PC-3 (cell line): ENCODE measurements at regions not wholly inside any gene's neighbourhood (a gene's known extent, or its start where the extent isn't known, plus 50 kb on each side); places are given as distances from the start of the nearest gene placed in this dataset.

Source experiments
- ATAC-seq: fragments of 200-7000 bp; cut with Tn5 transposase; 2 replicates; pipeline ENCODE4 v1.9.1; 2020; ENCODE audit warnings: mild to moderate bottlenecking, moderate library complexity
- BruUV-seq: library from RNA; stranded (reverse); fragments of 400-500 nt; replicated peaks from 2 replicates; lab custom pipeline; 2021; lab: Mats Ljungman, UMichigan
- CTCF ChIA-PET: fragments of 300-600 bp; sonication (Branson Sonifier 250); formaldehyde crosslinking; loops from one replicate; lab custom pipeline; 2022; ENCODE audit warnings: antibody characterized with exemption; lab: Charles Lee
- POLR2A ChIA-PET: fragments of 300-600 bp; sonication (Branson Sonifier 250); formaldehyde crosslinking; loops from one replicate; lab custom pipeline; 2022; ENCODE audit warnings: antibody characterized with exemption; ENCODE audit not compliant: unreplicated experiment; lab: Charles Lee
- DNase-seq: peaks from one replicate; pipeline ENCODE4 v3.0.0-alpha.2; 2015
- H2AFZ ChIP-seq: fragments of 300-600 bp; sonication (generic); 2 replicates; pipeline ENCODE4 v1.6.0; 2016; ENCODE audit warnings: antibody characterized with exemption, low read length
- H3F3A ChIP-seq: fragments of 300-600 bp; sonication (generic); one replicate; pipeline ENCODE4 v1.6.0; 2017; ENCODE audit warnings: antibody characterized with exemption, low read length, control low read depth, mild to moderate bottlenecking; ENCODE audit not compliant: unreplicated experiment
- H3K27ac ChIP-seq: fragments of 300-600 bp; sonication (generic); 2 replicates; pipeline ENCODE4 v1.5.1; 2016; ENCODE audit warnings: mild to moderate bottlenecking, low read length
- H3K27me3 ChIP-seq: fragments of 300-600 bp; sonication (generic); 2 replicates; pipeline ENCODE4 v1.6.1; 2016; ENCODE audit warnings: low read length, mixed read lengths
- H3K36me3 ChIP-seq: fragments of 300-600 bp; sonication (generic); 2 replicates; pipeline ENCODE4 v1.6.1; 2016; ENCODE audit warnings: low read depth, mixed run types, low read length, mixed read lengths
- H3K4me1 ChIP-seq: fragments of 300-600 bp; sonication (generic); 2 replicates; pipeline ENCODE4 v1.5.1; 2016; ENCODE audit warnings: low read length; ENCODE audit not compliant: insufficient read depth
- H3K4me2 ChIP-seq: fragments of 300-600 bp; sonication (generic); 2 replicates; pipeline ENCODE4 v1.6.0; 2016; ENCODE audit warnings: low read length
- H3K4me3 ChIP-seq: fragments of 300-600 bp; sonication (generic); 2 replicates; pipeline ENCODE4 v1.5.1; 2016; ENCODE audit warnings: mild to moderate bottlenecking, low read length, mixed read lengths
- H3K79me2 ChIP-seq: fragments of 300-600 bp; sonication (generic); 2 replicates; pipeline ENCODE4 v1.6.1; 2017; ENCODE audit warnings: low read length, mixed read lengths
- H3K9ac ChIP-seq: fragments of 300-600 bp; sonication (generic); 2 replicates; pipeline ENCODE4 v1.6.0; 2016; ENCODE audit warnings: mild to moderate bottlenecking, low read length
- H3K9me2 ChIP-seq: fragments of 300-600 bp; sonication (generic); replicated peaks from 2 replicates; pipeline ENCODE4 v1.6.1; 2016; ENCODE audit warnings: mixed run types, low read length, mixed read lengths
- H3K9me3 ChIP-seq: fragments of 300-600 bp; sonication (generic); 2 replicates; pipeline ENCODE4 v1.6.1; 2016; ENCODE audit warnings: low read length, mixed read lengths
- H4K20me1 ChIP-seq: fragments of 300-600 bp; sonication (generic); 2 replicates; pipeline ENCODE4 v1.6.1; 2016; ENCODE audit warnings: low read length, mixed read lengths
- CTCF ChIP-seq: fragments of 300-600 bp; sonication (generic); conservative IDR thresholded peaks from 2 replicates; pipeline ENCODE4 v1.5.1; 2017; ENCODE audit warnings: antibody characterized with exemption, low read depth, mild to moderate bottlenecking, low read length
- EZH2 ChIP-seq: fragments of 300-600 bp; sonication (generic); IDR thresholded peaks from one replicate; pipeline ENCODE4 v1.6.1; 2017; ENCODE audit warnings: antibody characterized with exemption, mild to moderate bottlenecking, low read length; ENCODE audit not compliant: unreplicated experiment
- EZH2phosphoT487 ChIP-seq: fragments of 300-600 bp; sonication (generic); IDR thresholded peaks from 2 replicates; pipeline ENCODE4 v1.6.1; 2018; ENCODE audit warnings: mild to moderate bottlenecking, antibody characterized with exemption, low read length, borderline replicate concordance
- intact Hi-C: fragments of 100-400 bp; cut with micrococcal nuclease; formaldehyde crosslinking; loops from 2 replicates; pipeline ENCODE4 v1.9.0; 2023

- ATAC-seq, result no peak
- Histone ChIP-seq H3K9me3 (no peaks in the 10 kb centered on the region), H3K4me1 (peaks cover 29% of the 10 kb centered on the region), H3K79me2 (no peaks in the 10 kb centered on the region), H3K4me3 (no peak overlapping the region), H3K4me2 (no peak overlapping the region), H3K9ac (no peak overlapping the region), H3K36me3 (no peaks in the 10 kb centered on the region), H3F3A (no peaks in the 10 kb centered on the region), H3K27ac (no peak overlapping the region), H3K9me2 (no peaks in the 10 kb centered on the region), H2AFZ (no peak overlapping the region), H4K20me1 (no peaks in the 10 kb centered on the region), H3K27me3 (no peaks in the 10 kb centered on the region)
- TF ChIP-seq EZH2 (no peak), EZH2phosphoT487 (no peak), CTCF (no peak)
- BruUV-seq, result no TSS peak
- CTCF ChIA-PET, result interaction anchor here (0.5 kb wide), 1 partner anchor 184 kb away, joined by 6 read pairs; no protein-coding TSS in a partner anchor
- intact Hi-C loops, result no loop called here
- no peak for DNase-seq
- POLR2A ChIA-PET, result interaction anchor here (0.5 kb wide), 1 partner anchor 17 kb away, joined by 6 read pairs; no protein-coding TSS in a partner anchor
Observed at GRCh38 chr6:111989743-111990142, 64.2 kb upstream of the CCN6 start.

- TF ChIP-seq EZH2 (no peak), EZH2phosphoT487 (no peak), CTCF (no peak)
- Histone ChIP-seq H2AFZ (no peak overlapping the region), H3K9me2 (no peaks in the 10 kb centered on the region), H3K4me2 (no peak overlapping the region), H3K27me3 (no peaks in the 10 kb centered on the region), H3K36me3 (no peaks in the 10 kb centered on the region), H3K9ac (no peak overlapping the region), H3F3A (no peaks in the 10 kb centered on the region), H4K20me1 (no peaks in the 10 kb centered on the region), H3K27ac (no peak overlapping the region), H3K4me3 (no peak overlapping the region), H3K9me3 (no peaks in the 10 kb centered on the region), H3K4me1 (peaks cover 25% of the 10 kb centered on the region), H3K79me2 (no peaks in the 10 kb centered on the region)
- ChIA-PET CTCF (interaction anchor here (0.5 kb wide), 1 partner anchor 184 kb away, joined by 6 read pairs; no protein-coding TSS in a partner anchor), POLR2A (interaction anchor here (0.5 kb wide), 1 partner anchor 17 kb away, joined by 6 read pairs; no protein-coding TSS in a partner anchor)
- intact Hi-C loops, result no loop called here
- DNase-seq (no peak), ATAC-seq (no peak)
- BruUV-seq, result no TSS peak
Observed at GRCh38 chr6:111990214-111990613, 63.7 kb upstream of the CCN6 start.

GRCh38 chr6:111992851-111993250 lies 61.1 kb upstream of the CCN6 start:
- Histone ChIP-seq H3K36me3 (no peaks in the 10 kb centered on the region), H4K20me1 (no peaks in the 10 kb centered on the region), H3F3A (no peaks in the 10 kb centered on the region), H3K9me2 (no peaks in the 10 kb centered on the region), H3K4me3 (no peak overlapping the region), H2AFZ (no peak overlapping the region; the same call in 1 of the 2 replicates), H3K27me3 (no peaks in the 10 kb centered on the region), H3K9me3 (no peaks in the 10 kb centered on the region), H3K27ac (peak overlapping the region; percentile 34; the same call in 1 of the 2 replicates), H3K9ac (no peak overlapping the region), H3K4me1 (peaks cover 24% of the 10 kb centered on the region), H3K79me2 (no peaks in the 10 kb centered on the region), H3K4me2 (peak overlapping the region; percentile 21; the same call in 1 of the 2 replicates)
- intact Hi-C loops, result no loop called here
- peak; percentile 66 for ATAC-seq
- POLR2A ChIA-PET, result no interaction called here
- CTCF ChIA-PET, result no interaction called here
- no TSS peak for BruUV-seq
- peak; percentile 60 for DNase-seq
- TF ChIP-seq EZH2 (no peak), CTCF (no peak), EZH2phosphoT487 (no peak)
